ENCODE measurements at regions not wholly inside any gene's neighbourhood (a gene's known extent, or its start where the extent isn't known, plus 50 kb on each side); places are given as distances from the start of the nearest gene placed in this dataset.

GRCh38 chr2:107607054-107607453, 219.6 kb upstream of the RGPD4 start:
- Histone ChIP-seq H3K9me2 (ENCODE audit: insufficient read depth, low read length) (no peaks in the 10 kb centered on the region), H4K20me1 (ENCODE audit: insufficient read depth) (no peaks in the 10 kb centered on the region), H3K4me3 (ENCODE audit: low read length) (no peak overlapping the region), H3K9me3 (ENCODE audit: low read length) (no peaks in the 10 kb centered on the region), H3K4me2 (ENCODE audit: low read length) (no peak overlapping the region), H3K36me3 (ENCODE audit: insufficient read depth, low read length) (no peaks in the 10 kb centered on the region), H3K27ac (ENCODE audit: low read length) (no peak overlapping the region), H3K27me3 (ENCODE audit: insufficient read depth, low read depth, low read length) (no peaks in the 10 kb centered on the region), H3K79me2 (replicated peaks; ENCODE audit: insufficient read depth, low read length) (no peaks in the 10 kb centered on the region), H3K9ac (ENCODE audit: low read length) (no peak overlapping the region), H3F3A (ENCODE audit: insufficient read depth, low read length, poor library complexity, severe bottlenecking) (no peaks in the 10 kb centered on the region), H2AFZ (ENCODE audit: low read depth, low read length) (no peak overlapping the region)
- no peak for TF ChIP-seq CTCF (IDR thresholded peaks at IDR 0.05; ENCODE audit: poor library complexity, severe bottlenecking)

- H3K4me3 ChIP-seq (ENCODE audit: low read length): no peak overlapping the region
- no peaks in the 10 kb centered on the region for H3K27me3 ChIP-seq (ENCODE audit: insufficient read depth, low read depth, low read length)
- H3K9me2 ChIP-seq (ENCODE audit: insufficient read depth, low read length): no peaks in the 10 kb centered on the region
- no peak overlapping the region for H3K27ac ChIP-seq (ENCODE audit: low read length)
- no peaks in the 10 kb centered on the region for H3F3A ChIP-seq (ENCODE audit: insufficient read depth, low read length, poor library complexity, severe bottlenecking)
- H3K36me3 ChIP-seq (ENCODE audit: insufficient read depth, low read length): no peaks in the 10 kb centered on the region
- H2AFZ ChIP-seq (ENCODE audit: low read depth, low read length): no peak overlapping the region
- TF ChIP-seq CTCF (IDR thresholded peaks at IDR 0.05; ENCODE audit: poor library complexity, severe bottlenecking) (no peak), RAD21 (conservative IDR thresholded peaks at IDR 0.05) (no peak), SMC3 (conservative IDR thresholded peaks at IDR 0.05; ENCODE audit: poor library complexity) (no peak), POLR2AphosphoS5 (IDR thresholded peaks at IDR 0.05) (no peak), REST (IDR thresholded peaks at IDR 0.05; ENCODE audit: borderline replicate concordance) (no peak), EZH2 (IDR thresholded peaks at IDR 0.05; ENCODE audit: borderline replicate concordance, insufficient read depth, low read length, poor library complexity, severe bottlenecking) (no peak), EP300 (conservative IDR thresholded peaks at IDR 0.05; ENCODE audit: poor library complexity, severe bottlenecking) (no peak), MXI1 (conservative IDR thresholded peaks at IDR 0.05; ENCODE audit: poor library complexity, severe bottlenecking) (no peak), TAF1 (IDR thresholded peaks at IDR 0.05; ENCODE audit: low read depth) (no peak)
- no peaks in the 10 kb centered on the region for H3K79me2 ChIP-seq (replicated peaks; ENCODE audit: insufficient read depth, low read length)
- no peaks in the 10 kb centered on the region for H4K20me1 ChIP-seq (ENCODE audit: insufficient read depth)
- no peaks in the 10 kb centered on the region for H3K9me3 ChIP-seq (ENCODE audit: low read length)
- no peak overlapping the region for H3K4me2 ChIP-seq (ENCODE audit: low read length)
- H3K9ac ChIP-seq (ENCODE audit: low read length): no peak overlapping the region
Measured at GRCh38 chr2:107607473-107607872, 219.2 kb upstream of the RGPD4 start.
